ENCODE measurements at regions not wholly inside any gene's neighbourhood (a gene's known extent, or its start where the extent isn't known, plus 50 kb on each side); places are given as distances from the start of the nearest gene placed in this dataset.
"Not testable (repeated sequence)": the region's sequence is repeated elsewhere in the genome, so short reads cannot be mapped to it uniquely, and the experiment has no call there.

GRCh38 chr13:50158385-50159165, 143.3 kb downstream of the KCNRG start:
- DNase-seq, result no peak

GRCh38 chr13:50159607-50160006, 144.4 kb downstream of the KCNRG start:
- no peak for DNase-seq

- no peak for DNase-seq
Observed at GRCh38 chr13:50161052-50161451, 145.8 kb downstream of the KCNRG start.

GRCh38 chr13:50162001-50162400, 146.8 kb downstream of the KCNRG start:
- DNase-seq, result no peak

- no peak for DNase-seq
Observed at GRCh38 chr13:50162567-50162966, 147.3 kb downstream of the KCNRG start.

GRCh38 chr13:50167224-50167947, 152.1 kb downstream of the KCNRG start:
- DNase-seq, result no peak

GRCh38 chr13:50167967-50168366, 152.7 kb downstream of the KCNRG start:
- no peak for DNase-seq

GRCh38 chr13:50168786-50169185, 153.5 kb downstream of the KCNRG start:
- no peak for DNase-seq

- DNase-seq, result no peak
Observed at GRCh38 chr13:50170447-50171037, 155.3 kb downstream of the KCNRG start.

GRCh38 chr13:50171590-50172282, 156.5 kb downstream of the KCNRG start:
- DNase-seq, result no peak

GRCh38 chr13:50173045-50173444, 157.8 kb downstream of the KCNRG start:
- DNase-seq, result not testable (repeated sequence)

GRCh38 chr13:50174630-50175029, 159.4 kb downstream of the KCNRG start:
- DNase-seq, result no peak

GRCh38 chr13:50179977-50180376, 164.7 kb downstream of the KCNRG start:
- no peak for DNase-seq

- not testable (repeated sequence) for DNase-seq
Observed at GRCh38 chr13:50185769-50186763, 170.8 kb downstream of the KCNRG start.

- no peak for DNase-seq
Observed at GRCh38 chr13:50187352-50188029, 172.2 kb downstream of the KCNRG start.

GRCh38 chr13:50188696-50189095, 173.5 kb downstream of the KCNRG start:
- DNase-seq, result no peak

- no peak for DNase-seq
Observed at GRCh38 chr13:50189450-50189849, 174.2 kb downstream of the KCNRG start.

- DNase-seq, result no peak
Observed at GRCh38 chr13:50191004-50191403, 175.8 kb downstream of the KCNRG start.

GRCh38 chr13:50192272-50192813, 177.1 kb downstream of the KCNRG start:
- DNase-seq, result no peak

GRCh38 chr13:50195045-50195444, 179.8 kb downstream of the KCNRG start:
- DNase-seq, result no peak

- DNase-seq, result no peak
Observed at GRCh38 chr13:50196118-50196517, 180.9 kb downstream of the KCNRG start.
